Mesenchymal stem cell (in vitro differentiated cells and primary cell): ENCODE measurements at regions not wholly inside any gene's neighbourhood (a gene's known extent, or its start where the extent isn't known, plus 50 kb on each side); places are given as distances from the start of the nearest gene placed in this dataset.
"Not testable (repeated sequence)": the region's sequence is repeated elsewhere in the genome, so short reads cannot be mapped to it uniquely, and the experiment has no call there.

ENCODE experiments used
- DNase-seq: peaks from one replicate; pipeline ENCODE4 v3.0.0-alpha.2; 2013
- H2AFZ ChIP-seq: one replicate; pipeline ENCODE4 v1.6.1; 2013; ENCODE audit warnings: low read depth, mild to moderate bottlenecking, control low read depth, inconsistent platforms, low read length, moderate library complexity
- H2AK5ac ChIP-seq: 2 replicates; pipeline ENCODE4 v1.6.1; 2013; ENCODE audit warnings: low read length, moderate library complexity, mild to moderate bottlenecking, inconsistent platforms; ENCODE audit not compliant: severe bottlenecking
- H2BK120ac ChIP-seq: one replicate; pipeline ENCODE4 v1.6.1; 2013; ENCODE audit warnings: low read depth, mild to moderate bottlenecking, inconsistent platforms, low read length, moderate library complexity
- H2BK12ac ChIP-seq, 2 experiments: one replicate each; pipeline ENCODE4 v1.6.1; 2013; ENCODE audit warnings: inconsistent platforms in 2 of 2, low read length in 2 of 2, mild to moderate bottlenecking in 2 of 2, moderate library complexity in 2 of 2, control low read depth in 1 of 2
- H2BK15ac ChIP-seq: one replicate; pipeline ENCODE4 v1.6.1; 2013; ENCODE audit warnings: mild to moderate bottlenecking, low read depth, inconsistent platforms; ENCODE audit not compliant: poor library complexity, severe bottlenecking
- H2BK5ac ChIP-seq: 2 replicates; pipeline ENCODE4 v1.6.1; 2013; ENCODE audit warnings: low read depth, mild to moderate bottlenecking, low read length, control low read depth, inconsistent platforms; ENCODE audit not compliant: poor library complexity, severe bottlenecking
- H3K14ac ChIP-seq, 2 experiments: one replicate each; pipeline ENCODE4 v1.6.1; 2013; ENCODE audit warnings: inconsistent platforms in 2 of 2, low read length in 2 of 2, control low read depth in 1 of 2, mild to moderate bottlenecking in 1 of 2, moderate library complexity in 1 of 2
- H3K18ac ChIP-seq, 2 experiments: one replicate each; pipeline ENCODE4 v1.6.1; 2013; ENCODE audit warnings: inconsistent platforms in 2 of 2, low read length in 2 of 2, control low read depth in 1 of 2, low read depth in 1 of 2, mild to moderate bottlenecking in 1 of 2
- H3K23ac ChIP-seq, 2 experiments: one replicate each; pipeline ENCODE4 v1.6.1; 2013; ENCODE audit warnings: inconsistent platforms in 2 of 2, low read length in 2 of 2, mild to moderate bottlenecking in 2 of 2, moderate library complexity in 2 of 2, control low read depth in 1 of 2
- H3K27ac ChIP-seq: 2 replicates; pipeline ENCODE4 v1.5.1; 2013; ENCODE audit warnings: mild to moderate bottlenecking, moderate library complexity, low read length, control low read depth, inconsistent platforms; ENCODE audit not compliant: poor library complexity, severe bottlenecking
- H3K27me3 ChIP-seq, 2 experiments: 2 replicates each; pipeline versions ENCODE4 v1.6.1 to v1.7.0; 2013; ENCODE audit warnings: low read length in 2 of 2, mild to moderate bottlenecking in 2 of 2, moderate library complexity in 2 of 2, control low read depth in 1 of 2, inconsistent platforms in 1 of 2; ENCODE audit not compliant: control insufficient read depth in 1 of 2, insufficient read depth in 1 of 2
- H3K36me3 ChIP-seq, 2 experiments: 2 replicates each; pipeline versions ENCODE4 v1.6.1 to v1.7.0; 2013; ENCODE audit warnings: low read length in 2 of 2, control low read depth in 1 of 2, inconsistent platforms in 1 of 2, low read depth in 1 of 2, mild to moderate bottlenecking in 1 of 2; ENCODE audit not compliant: insufficient read depth in 2 of 2, control insufficient read depth in 1 of 2
- H3K4ac ChIP-seq, 2 experiments: one replicate each; pipeline ENCODE4 v1.6.1; 2013; ENCODE audit warnings: inconsistent platforms in 2 of 2, low read length in 2 of 2, mild to moderate bottlenecking in 2 of 2, moderate library complexity in 2 of 2, control low read depth in 1 of 2, low read depth in 1 of 2
- H3K4me1 ChIP-seq: 2 replicates; pipeline ENCODE4 v1.6.1; 2013; ENCODE audit warnings: low read depth, low read length, control low read depth; ENCODE audit not compliant: control insufficient read depth, insufficient read depth
- H3K4me2 ChIP-seq: 2 replicates; pipeline ENCODE4 v1.6.1; 2013; ENCODE audit warnings: low read length, mild to moderate bottlenecking, inconsistent platforms; ENCODE audit not compliant: poor library complexity, severe bottlenecking
- H3K4me3 ChIP-seq, 2 experiments: 2 replicates each; pipeline versions ENCODE4 v1.5.1 to v1.7.0; 2013; ENCODE audit warnings: low read length in 2 of 2, mild to moderate bottlenecking in 2 of 2, control low read depth in 1 of 2, low read depth in 1 of 2; ENCODE audit not compliant: insufficient read depth in 1 of 2
- H3K79me1 ChIP-seq: replicated peaks from 2 replicates; pipeline ENCODE4 v1.6.1; 2013; ENCODE audit warnings: mild to moderate bottlenecking, control low read depth, low read length, inconsistent platforms; ENCODE audit not compliant: poor library complexity, severe bottlenecking
- H3K9ac ChIP-seq: 2 replicates; pipeline ENCODE4 v1.7.0; 2013; ENCODE audit warnings: mild to moderate bottlenecking, low read length, moderate library complexity
- H3K9me3 ChIP-seq: 2 replicates; pipeline ENCODE4 v1.7.0; 2013; ENCODE audit warnings: mild to moderate bottlenecking, low read length; ENCODE audit not compliant: control insufficient read depth
- H4K8ac ChIP-seq: one replicate; pipeline ENCODE4 v1.6.1; 2013; ENCODE audit warnings: inconsistent platforms, mild to moderate bottlenecking, low read length, moderate library complexity
- H4K91ac ChIP-seq: one replicate; pipeline ENCODE4 v1.6.1; 2013; ENCODE audit warnings: mild to moderate bottlenecking, low read length, inconsistent platforms
- WGBS: methylation state at CpG from one replicate; pipeline ENCODE4 v1.1.7; 2013; ENCODE audit warnings: mixed read lengths; 5-methylcytosine and 5-hydroxymethylcytosine counted together

GRCh38 chr20:52425253-52425652 is 233.7 kb upstream of the ZFP64 start:
- H3K27ac ChIP-seq: no peak overlapping the region
- no peak overlapping the region for H2BK15ac ChIP-seq
- peaks cover 7% of the 10 kb centered on the region for H3K9me3 ChIP-seq
- H4K91ac ChIP-seq: peak overlapping the region; percentile 20
- H3K79me1 ChIP-seq: no peaks in the 10 kb centered on the region
- 49% methylated on average over 9 of the region's 9 CpGs for WGBS
- H3K9ac ChIP-seq: peak overlapping the region; percentile 51
- H3K4me2 ChIP-seq: no peak overlapping the region
- H2BK120ac ChIP-seq: no peak overlapping the region
- H3K4me3 ChIP-seq: peak overlapping the region in 1 of 2 experiments; percentile 49
- H2AK5ac ChIP-seq: no peak overlapping the region
- no peak overlapping the region for H3K18ac ChIP-seq
- H3K27me3 ChIP-seq: no peaks in the 10 kb centered on the region
- H4K8ac ChIP-seq: no peak overlapping the region
- H3K14ac ChIP-seq: no peak overlapping the region
- H2BK5ac ChIP-seq: no peak overlapping the region
- no peak overlapping the region for H2AFZ ChIP-seq
- DNase-seq: peak; percentile 64
- H3K23ac ChIP-seq: no peak overlapping the region
- no peak overlapping the region for H2BK12ac ChIP-seq
- H3K4ac ChIP-seq: no peak overlapping the region
- H3K36me3 ChIP-seq: no peaks in the 10 kb centered on the region
- H3K4me1 ChIP-seq: peaks cover 1% of the 10 kb centered on the region

- Histone ChIP-seq H3K9ac (peak overlapping the region; percentile 51), H3K4me3 (peak overlapping the region in 1 of 2 experiments; percentile 49), H3K14ac (peak overlapping the region in 1 of 2 experiments; percentile 85), H3K18ac (peak overlapping the region in 1 of 2 experiments; percentile 61), H2BK12ac (peak overlapping the region in 1 of 2 experiments; percentile 25), H3K9me3 (peaks cover 12% of the 10 kb centered on the region)
- not testable (repeated sequence) for H3K79me1 ChIP-seq, H3K36me3 ChIP-seq, H2AFZ ChIP-seq, H4K8ac ChIP-seq, H3K27ac ChIP-seq, H3K4me1 ChIP-seq, H2AK5ac ChIP-seq, H2BK120ac ChIP-seq, H2BK15ac ChIP-seq, H3K4me2 ChIP-seq, DNase-seq, H4K91ac ChIP-seq, H2BK5ac ChIP-seq, H3K27me3 ChIP-seq, H3K23ac ChIP-seq, H3K4ac ChIP-seq
- WGBS: 85% methylated on average over 4 of the region's 6 CpGs
These were observed 232.9 kb upstream of the ZFP64 start for GRCh38 chr20:52424357-52424942.

- H2AFZ ChIP-seq, H2BK15ac ChIP-seq, H2BK5ac ChIP-seq, H3K27me3 ChIP-seq, H3K9ac ChIP-seq, H3K27ac ChIP-seq, H3K4me2 ChIP-seq, H3K79me1 ChIP-seq, H3K4me1 ChIP-seq, H2AK5ac ChIP-seq, DNase-seq, H3K23ac ChIP-seq, H3K4me3 ChIP-seq, H3K36me3 ChIP-seq, H3K4ac ChIP-seq, H2BK120ac ChIP-seq: not testable (repeated sequence)
- WGBS: 82% methylated on average over 4 of the region's 4 CpGs
- Histone ChIP-seq H2BK12ac (peak overlapping the region in 1 of 2 experiments; percentile 25), H4K8ac (peak overlapping the region; percentile 30), H3K14ac (peak overlapping the region in 1 of 2 experiments; percentile 66), H3K9me3 (peaks cover 12% of the 10 kb centered on the region), H4K91ac (peak overlapping the region; percentile 76), H3K18ac (peak overlapping the region in 1 of 2 experiments; percentile 61)
These were observed 232.1 kb upstream of the ZFP64 start for GRCh38 chr20:52423536-52424140.

- Histone ChIP-seq H3K27ac (no peak overlapping the region), H4K8ac (no peak overlapping the region), H3K23ac (no peak overlapping the region), H3K4me2 (no peak overlapping the region), H3K9ac (no peak overlapping the region), H2BK120ac (no peak overlapping the region), H2BK5ac (no peak overlapping the region), H4K91ac (no peak overlapping the region), H3K18ac (no peak overlapping the region), H3K4ac (no peak overlapping the region), H2AK5ac (no peak overlapping the region), H3K14ac (no peak overlapping the region), H3K9me3 (peaks cover 12% of the 10 kb centered on the region), H2BK12ac (no peak overlapping the region), H3K4me3 (no peak overlapping the region), H2AFZ (no peak overlapping the region), H3K27me3 (no peaks in the 10 kb centered on the region), H3K36me3 (no peaks in the 10 kb centered on the region), H2BK15ac (no peak overlapping the region), H3K79me1 (no peaks in the 10 kb centered on the region), H3K4me1 (peaks cover 1% of the 10 kb centered on the region)
- DNase-seq: peak; percentile 61
- 71% methylated on average over 5 of the region's 6 CpGs for WGBS
These were observed 231.2 kb upstream of the ZFP64 start for GRCh38 chr20:52422574-52423336.
